ENCODE measurements at regions not wholly inside any gene's neighbourhood (a gene's known extent, or its start where the extent isn't known, plus 50 kb on each side); places are given as distances from the start of the nearest gene placed in this dataset.

- H3K27me3 Mint-ChIP-seq (ENCODE audit: low read depth in 3 of 3) = peaks cover 2 to 4% (median 3%) of the 10 kb centered on the region in 3 donors
These were observed 261.6 kb downstream of the PLPP3 start for GRCh38 chr1:56317722-56318121.

GRCh38 chr1:56315293-56315942, 263.9 kb downstream of the PLPP3 start:
- no peak for DNase-seq
- WGBS (ENCODE audit: insufficient coverage) = no CpG with 5 or more reads among the region's 3 CpGs
- Histone ChIP-seq H3K27me3 (ENCODE audit: control insufficient read depth in 2 of 2, insufficient read depth in 2 of 2, low read length in 2 of 2) (peaks cover 0 to 2% of the 10 kb centered on the region in 2 donors), H3K4me1 (ENCODE audit: control insufficient read depth in 1 of 2, insufficient read depth in 2 of 2, low read length in 2 of 2) (no peaks in the 10 kb centered on the region), H4K20me1 (ENCODE audit: insufficient read depth, low read length) (no peaks in the 10 kb centered on the region), H3K4me2 (replicated peaks; ENCODE audit: extremely low read depth, low read length, poor library complexity, severe bottlenecking) (no peak overlapping the region), H3K36me3 (replicated peaks in 1 of 2; ENCODE audit: control insufficient read depth in 1 of 2, insufficient read depth in 2 of 2, low read length in 2 of 2) (no peaks in the 10 kb centered on the region), H3K9ac (ENCODE audit: insufficient read depth, low read length, poor library complexity, severe bottlenecking) (no peak overlapping the region), H3K27ac (ENCODE audit: low read depth in 1 of 2, low read length in 2 of 2) (no peak overlapping the region), H3K9me3 (replicated peaks in 1 of 2; ENCODE audit: control insufficient read depth in 1 of 2, insufficient read depth in 1 of 2, low read length in 2 of 2) (peaks cover 0 to 5% of the 10 kb centered on the region in 2 donors), H2AFZ (ENCODE audit: insufficient read depth, low read depth, low read length, poor library complexity, severe bottlenecking) (no peak overlapping the region), H3K4me3 (replicated peaks in 1 of 3; ENCODE audit: low read depth in 2 of 3, low read length in 3 of 3) (no peak overlapping the region), H3K79me2 (ENCODE audit: insufficient read depth, low read length) (no peaks in the 10 kb centered on the region)
- Mint-ChIP-seq H3K4me3 (no peak overlapping the region), H3K36me3 (no peaks in the 10 kb centered on the region), H3K9me3 (peaks cover 0 to 6% (median 2%) of the 10 kb centered on the region in 7 donors), H3K4me1 (no peaks in the 10 kb centered on the region), H3K27me3 (ENCODE audit: low read depth in 3 of 3) (peaks cover 2 to 11% (median 5%) of the 10 kb centered on the region in 3 donors), H3K27ac (no peak overlapping the region)
- intact Hi-C loops (cut with micrococcal nuclease) = no loop called here
- TF ChIP-seq, protein P1, sequence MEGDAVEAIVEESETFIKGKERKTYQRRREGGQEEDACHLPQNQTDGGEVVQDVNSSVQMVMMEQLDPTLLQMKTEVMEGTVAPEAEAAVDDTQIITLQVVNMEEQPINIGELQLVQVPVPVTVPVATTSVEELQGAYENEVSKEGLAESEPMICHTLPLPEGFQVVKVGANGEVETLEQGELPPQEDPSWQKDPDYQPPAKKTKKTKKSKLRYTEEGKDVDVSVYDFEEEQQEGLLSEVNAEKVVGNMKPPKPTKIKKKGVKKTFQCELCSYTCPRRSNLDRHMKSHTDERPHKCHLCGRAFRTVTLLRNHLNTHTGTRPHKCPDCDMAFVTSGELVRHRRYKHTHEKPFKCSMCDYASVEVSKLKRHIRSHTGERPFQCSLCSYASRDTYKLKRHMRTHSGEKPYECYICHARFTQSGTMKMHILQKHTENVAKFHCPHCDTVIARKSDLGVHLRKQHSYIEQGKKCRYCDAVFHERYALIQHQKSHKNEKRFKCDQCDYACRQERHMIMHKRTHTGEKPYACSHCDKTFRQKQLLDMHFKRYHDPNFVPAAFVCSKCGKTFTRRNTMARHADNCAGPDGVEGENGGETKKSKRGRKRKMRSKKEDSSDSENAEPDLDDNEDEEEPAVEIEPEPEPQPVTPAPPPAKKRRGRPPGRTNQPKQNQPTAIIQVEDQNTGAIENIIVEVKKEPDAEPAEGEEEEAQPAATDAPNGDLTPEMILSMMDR (IDR thresholded peaks at IDR 0.05) = no peak

More at GRCh38 chr1:56317722-56318121, 261.6 kb downstream of the PLPP3 start:
- H4K20me1 ChIP-seq (ENCODE audit: insufficient read depth, low read length) = no peaks in the 10 kb centered on the region
- 91% methylated on average over 6 of the region's 8 CpGs for WGBS (ENCODE audit: insufficient coverage)
- no peaks in the 10 kb centered on the region for H3K79me2 ChIP-seq (ENCODE audit: insufficient read depth, low read length)
- no peak overlapping the region for H3K4me2 ChIP-seq (replicated peaks; ENCODE audit: extremely low read depth, low read length, poor library complexity, severe bottlenecking)
- H3K27me3 ChIP-seq (ENCODE audit: control insufficient read depth in 2 of 2, insufficient read depth in 2 of 2, low read length in 2 of 2) = peaks cover 0 to 2% of the 10 kb centered on the region in 2 donors
- H3K36me3 Mint-ChIP-seq = no peaks in the 10 kb centered on the region
- no peaks in the 10 kb centered on the region for H3K4me1 ChIP-seq (ENCODE audit: control insufficient read depth in 1 of 2, insufficient read depth in 2 of 2, low read length in 2 of 2)
- no peak overlapping the region for H3K27ac ChIP-seq (ENCODE audit: low read depth in 1 of 2, low read length in 2 of 2)
- H3K9me3 Mint-ChIP-seq = peaks cover 0 to 3% (median 0%) of the 10 kb centered on the region in 7 donors
- H3K4me3 ChIP-seq (replicated peaks in 1 of 3; ENCODE audit: low read depth in 2 of 3, low read length in 3 of 3) = no peak overlapping the region
- H3K4me1 Mint-ChIP-seq = no peaks in the 10 kb centered on the region
- no peak for DNase-seq
- intact Hi-C loops (cut with micrococcal nuclease) = no loop called here
- TF ChIP-seq, protein P1 (IDR thresholded peaks at IDR 0.05) = no peak
- no peak overlapping the region for H3K27ac Mint-ChIP-seq
- H3K9me3 ChIP-seq (replicated peaks in 1 of 2; ENCODE audit: control insufficient read depth in 1 of 2, insufficient read depth in 1 of 2, low read length in 2 of 2) = peaks cover 0 to 5% of the 10 kb centered on the region in 2 donors
- no peak overlapping the region for H3K9ac ChIP-seq (ENCODE audit: insufficient read depth, low read length, poor library complexity, severe bottlenecking)
- no peak overlapping the region for H3K4me3 Mint-ChIP-seq
- H2AFZ ChIP-seq (ENCODE audit: insufficient read depth, low read depth, low read length, poor library complexity, severe bottlenecking) = no peak overlapping the region
- no peaks in the 10 kb centered on the region for H3K36me3 ChIP-seq (replicated peaks in 1 of 2; ENCODE audit: control insufficient read depth in 1 of 2, insufficient read depth in 2 of 2, low read length in 2 of 2)

All from CD14-positive monocyte (primary cell).